Ascending aorta (tissue), 2 donors: ENCODE measurements at regions not wholly inside any gene's neighbourhood (a gene's known extent, or its start where the extent isn't known, plus 50 kb on each side); places are given as distances from the start of the nearest gene placed in this dataset.

Experiments
- DNase-seq, 2 donors: peaks; one replicate each; pipeline ENCODE4 v3.0.0-alpha.2; 2019; ENCODE audit warnings: low spot score in 2 of 2
- H3K27ac ChIP-seq, 2 donors: fragments of 200-600 bp; sonication (generic); one replicate each; pipeline ENCODE4 v1.5.1; 2016 to 2017; ENCODE audit warnings: mild to moderate bottlenecking in 1 of 2
- H3K27me3 ChIP-seq: fragments of 200-600 bp; sonication (generic); one replicate; pipeline ENCODE4 v1.5.1; 2017
- H3K36me3 ChIP-seq, 2 donors: fragments of 200-600 bp; sonication (generic); one replicate each; pipeline ENCODE4 v1.5.1; 2016
- H3K4me1 ChIP-seq, 2 donors: fragments of 200-600 bp; sonication (generic); one replicate each; pipeline ENCODE4 v1.5.1; 2016 to 2017; ENCODE audit warnings: mild to moderate bottlenecking in 1 of 2
- H3K4me3 ChIP-seq, 2 donors: fragments of 200-600 bp; sonication (generic); one replicate each; pipeline ENCODE4 v1.5.1; 2016 to 2017; ENCODE audit warnings: mild to moderate bottlenecking in 1 of 2
- H3K9me3 ChIP-seq, 2 donors: fragments of 200-600 bp; sonication (generic); one replicate each; pipeline ENCODE4 v1.5.1; 2016
- intact Hi-C: fragments of 100-400 bp; cut with DNase I; formaldehyde crosslinking; loops from one replicate; pipeline ENCODE4 v1.15.1; 2023
- TF ChIP-seq, protein P1 (sequence below), 3 experiments: fragments of 200-600 bp in 2 of 3; fragments of 450-650 bp in 1 of 3; sonication (generic) in 2 of 3; IDR thresholded peaks; one replicate each; pipeline ENCODE4 v1.5.1; 2016 to 2019; ENCODE audit warnings: antibody characterized with exemption in 3 of 3, mild to moderate bottlenecking in 1 of 3, moderate library complexity in 1 of 3

DNA sequence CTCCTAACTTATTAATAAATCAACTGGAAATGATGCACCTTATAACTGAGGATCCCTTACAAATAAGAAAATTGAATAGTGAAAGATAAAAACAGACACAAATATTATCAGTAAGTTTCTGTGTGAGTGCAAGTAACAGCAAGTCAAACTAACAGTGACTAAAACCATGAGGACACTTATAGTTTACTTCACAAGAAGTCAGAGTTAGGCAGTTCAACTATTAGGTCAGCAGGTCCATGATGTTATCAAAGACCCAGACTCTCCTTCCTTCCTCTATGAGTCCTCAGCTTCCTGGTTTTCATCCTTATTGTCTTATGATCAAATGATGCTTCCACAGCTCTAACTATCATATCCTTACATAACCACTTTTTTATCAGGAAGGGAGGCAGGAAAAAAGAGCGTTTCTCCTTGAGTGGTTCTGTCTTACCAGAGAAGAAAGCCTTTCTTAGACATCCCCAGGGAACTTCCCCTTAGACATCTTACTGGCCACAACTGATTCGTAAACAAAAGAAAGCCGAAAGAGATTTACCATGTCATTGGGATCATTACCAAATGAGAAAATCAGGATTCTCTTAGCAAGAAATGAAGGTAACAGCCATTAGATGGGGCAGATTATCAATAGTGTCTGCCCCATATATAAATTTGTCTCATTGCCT lies 114.3 kb upstream of the LRFN2 start:
- H3K4me3 ChIP-seq, result no peak overlapping the region
- TF ChIP-seq, protein P1, sequence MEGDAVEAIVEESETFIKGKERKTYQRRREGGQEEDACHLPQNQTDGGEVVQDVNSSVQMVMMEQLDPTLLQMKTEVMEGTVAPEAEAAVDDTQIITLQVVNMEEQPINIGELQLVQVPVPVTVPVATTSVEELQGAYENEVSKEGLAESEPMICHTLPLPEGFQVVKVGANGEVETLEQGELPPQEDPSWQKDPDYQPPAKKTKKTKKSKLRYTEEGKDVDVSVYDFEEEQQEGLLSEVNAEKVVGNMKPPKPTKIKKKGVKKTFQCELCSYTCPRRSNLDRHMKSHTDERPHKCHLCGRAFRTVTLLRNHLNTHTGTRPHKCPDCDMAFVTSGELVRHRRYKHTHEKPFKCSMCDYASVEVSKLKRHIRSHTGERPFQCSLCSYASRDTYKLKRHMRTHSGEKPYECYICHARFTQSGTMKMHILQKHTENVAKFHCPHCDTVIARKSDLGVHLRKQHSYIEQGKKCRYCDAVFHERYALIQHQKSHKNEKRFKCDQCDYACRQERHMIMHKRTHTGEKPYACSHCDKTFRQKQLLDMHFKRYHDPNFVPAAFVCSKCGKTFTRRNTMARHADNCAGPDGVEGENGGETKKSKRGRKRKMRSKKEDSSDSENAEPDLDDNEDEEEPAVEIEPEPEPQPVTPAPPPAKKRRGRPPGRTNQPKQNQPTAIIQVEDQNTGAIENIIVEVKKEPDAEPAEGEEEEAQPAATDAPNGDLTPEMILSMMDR (IDR thresholded peaks at IDR 0.05), result no peak
- intact Hi-C loops, result no loop called here
- no peaks in the 10 kb centered on the region for H3K27me3 ChIP-seq
- H3K27ac ChIP-seq, result no peak overlapping the region
- no peaks in the 10 kb centered on the region for H3K36me3 ChIP-seq
- no peak for DNase-seq
- no peaks in the 10 kb centered on the region for H3K9me3 ChIP-seq
- no peaks in the 10 kb centered on the region for H3K4me1 ChIP-seq

DNA sequence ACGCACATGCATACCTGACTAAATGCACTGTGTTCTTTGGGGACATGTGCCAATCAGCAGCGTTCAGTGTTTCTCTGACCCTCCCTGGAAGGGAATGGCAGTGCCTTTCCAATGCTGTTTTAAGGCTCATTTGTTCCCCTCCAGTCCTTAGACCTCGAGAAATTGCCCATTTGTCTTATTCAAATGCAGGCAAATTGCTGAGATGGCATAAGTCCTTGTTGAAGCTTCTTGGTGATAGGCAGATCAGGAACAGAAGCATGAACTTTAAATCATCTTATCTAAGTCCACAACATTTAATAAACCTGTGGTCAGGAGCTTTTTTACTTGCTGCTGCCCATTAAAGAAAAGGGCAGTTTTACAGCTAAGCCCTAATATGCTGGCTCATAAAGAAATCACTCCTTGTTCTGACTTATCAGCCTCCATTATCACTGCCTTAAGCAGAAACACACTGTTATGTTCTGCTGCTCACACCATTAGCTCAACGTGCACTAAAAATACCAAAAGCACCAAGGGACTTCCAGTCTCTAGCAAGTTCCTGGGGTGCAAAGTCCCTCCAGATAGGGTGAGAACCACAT lies 112.9 kb upstream of the LRFN2 start:
- Histone ChIP-seq H3K4me1 (no peaks in the 10 kb centered on the region), H3K36me3 (no peaks in the 10 kb centered on the region), H3K4me3 (no peak overlapping the region), H3K27ac (no peak overlapping the region), H3K9me3 (no peaks in the 10 kb centered on the region), H3K27me3 (no peaks in the 10 kb centered on the region)
- intact Hi-C loops, result no loop called here
- DNase-seq, result no peak
- TF ChIP-seq, protein P1 (IDR thresholded peaks at IDR 0.05), result no peak

DNA sequence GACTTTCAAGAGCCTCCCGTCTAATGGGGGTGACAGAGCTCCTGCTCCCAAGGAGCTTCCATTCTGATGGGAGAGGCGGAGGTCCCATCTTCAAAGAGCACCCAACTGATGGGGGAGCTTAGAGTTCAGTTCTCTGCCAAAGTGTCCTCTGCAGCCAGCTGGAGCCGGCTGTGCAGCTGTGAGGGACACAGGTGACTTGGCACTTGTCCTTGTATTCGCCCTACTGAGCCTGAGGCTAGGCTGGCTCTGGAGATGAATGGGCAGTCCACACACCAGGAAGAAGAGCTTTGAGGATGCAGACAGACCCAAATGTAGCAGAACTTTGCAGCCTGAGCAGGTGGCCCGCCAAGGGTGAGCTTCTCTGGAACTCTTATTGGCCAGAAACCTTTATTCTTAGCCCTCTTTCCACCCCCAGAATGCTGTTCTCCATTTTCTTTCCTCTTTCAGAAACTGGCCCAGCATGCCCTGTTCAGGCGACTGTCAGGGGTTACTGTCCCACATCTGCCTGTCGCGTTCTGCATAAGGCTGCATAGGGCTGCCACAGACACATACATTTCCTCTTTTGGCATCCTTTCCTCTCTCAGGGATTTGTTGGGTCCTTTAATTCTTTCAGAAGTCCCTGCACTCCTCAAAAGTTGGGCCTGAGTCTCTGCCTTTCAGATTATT lies 108.7 kb upstream of the LRFN2 start:
- Histone ChIP-seq H3K4me1 (no peaks in the 10 kb centered on the region), H3K9me3 (no peaks in the 10 kb centered on the region), H3K27me3 (no peaks in the 10 kb centered on the region), H3K36me3 (no peaks in the 10 kb centered on the region), H3K4me3 (no peak overlapping the region), H3K27ac (no peak overlapping the region)
- intact Hi-C loops, result no loop called here
- DNase-seq, result no peak
- TF ChIP-seq, protein P1 (IDR thresholded peaks at IDR 0.05), result no peak

DNA sequence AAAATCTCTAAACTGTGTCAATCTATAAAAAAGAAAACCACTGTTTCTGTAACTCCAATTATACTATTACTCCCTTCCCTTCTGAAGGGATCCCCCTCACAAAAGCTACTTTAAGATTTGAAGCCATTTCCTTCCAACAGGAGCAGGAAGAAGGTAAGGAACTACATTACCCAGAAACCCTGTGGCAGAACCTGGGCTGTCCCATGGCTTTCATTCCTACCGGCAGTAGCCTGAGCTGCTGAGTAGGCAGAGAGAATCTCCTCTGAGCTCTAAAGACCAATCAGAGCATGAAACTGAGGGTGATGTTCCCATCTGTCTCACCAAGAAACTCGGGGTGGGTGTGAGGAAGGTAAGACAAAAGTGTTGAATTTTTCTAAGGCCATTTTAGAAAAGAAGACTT lies 108.0 kb upstream of the LRFN2 start:
- intact Hi-C loops, result no loop called here
- Histone ChIP-seq H3K4me1 (no peaks in the 10 kb centered on the region), H3K27me3 (no peaks in the 10 kb centered on the region), H3K27ac (no peak overlapping the region), H3K36me3 (no peaks in the 10 kb centered on the region), H3K9me3 (no peaks in the 10 kb centered on the region), H3K4me3 (no peak overlapping the region)
- TF ChIP-seq, protein P1 (IDR thresholded peaks at IDR 0.05), result no peak
- no peak for DNase-seq

DNA sequence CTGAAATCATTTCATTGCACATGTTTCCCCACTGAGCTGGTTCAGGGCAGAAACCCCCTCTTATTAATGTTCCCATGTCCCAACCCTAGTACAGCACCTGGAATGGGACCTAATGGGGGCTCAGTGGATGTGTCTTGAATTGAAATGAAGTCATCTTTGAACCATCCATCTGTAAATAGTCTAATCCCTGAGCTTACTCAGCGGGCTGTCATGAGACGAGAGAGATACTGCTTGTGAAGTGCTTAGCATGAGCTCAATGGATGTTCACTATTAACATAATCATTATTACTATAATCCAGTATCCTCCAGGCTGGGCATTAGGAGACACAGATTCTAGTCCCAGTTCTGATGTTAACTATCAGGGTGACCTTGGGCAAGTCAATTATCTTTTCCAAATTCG lies 106.6 kb upstream of the LRFN2 start:
- no peak overlapping the region for H3K4me3 ChIP-seq
- H3K27me3 ChIP-seq, result no peaks in the 10 kb centered on the region
- H3K9me3 ChIP-seq, result no peaks in the 10 kb centered on the region
- no peak overlapping the region for H3K27ac ChIP-seq
- no peak for DNase-seq
- H3K4me1 ChIP-seq, result no peaks in the 10 kb centered on the region
- no peaks in the 10 kb centered on the region for H3K36me3 ChIP-seq
- TF ChIP-seq, protein P1 (IDR thresholded peaks at IDR 0.05), result no peak
- intact Hi-C loops, result no loop called here
